GM12878 (cell line): ENCODE measurements at regions not wholly inside any gene's neighbourhood (a gene's known extent, or its start where the extent isn't known, plus 50 kb on each side); places are given as distances from the start of the nearest gene placed in this dataset.

Experiments used
- ATAC-seq: fragments of 200-7000 bp; cut with Tn5 transposase; 3 replicates; pipeline ENCODE4 v1.9.1; 2020; ENCODE audit warnings: mild to moderate bottlenecking, moderate library complexity
- BruUV-seq: library from RNA; stranded (reverse); fragments of 400-500 nt; replicated peaks from 2 replicates; lab custom pipeline; 2021; lab: Mats Ljungman, UMichigan
- CTCF ChIA-PET: fragments of 300-600 bp; sonication (Branson Sonifier 250); formaldehyde crosslinking; extraction: SDS; loops from one replicate; lab custom pipeline; 2021; ENCODE audit warnings: inconsistent platforms; lab: Yijun Ruan, JAX
- POLR2A ChIA-PET: fragments of 350-600 bp; formaldehyde crosslinking; extraction: SDS; loops from one replicate; lab custom pipeline; 2021; ENCODE audit warnings: inconsistent platforms; lab: Charles Lee
- RAD21 ChIA-PET: fragments of 300-600 bp; sonication (Branson Sonifier 250); formaldehyde crosslinking; loops from one replicate; lab custom pipeline; 2023; ENCODE audit warnings: antibody characterized with exemption; ENCODE audit not compliant: unreplicated experiment; lab: Charles Lee
- SMC1A ChIA-PET: fragments of 300-600 bp; sonication (Branson Sonifier 250); formaldehyde crosslinking; loops from one replicate; lab custom pipeline; 2023; ENCODE audit not compliant: unreplicated experiment, uncharacterized antibody; lab: Charles Lee
- DNase-seq: peaks from one replicate; pipeline ENCODE4 v3.0.0-alpha.2; 2011; ENCODE audit warnings: low read depth, low spot score
- FAIRE-seq: peaks from 3 replicates; lab custom pipeline; 2011; peaks lifted over from hg19 to GRCh38; lab: Jason Lieb, UNC
- H2AFZ ChIP-seq: 2 replicates; pipeline ENCODE4 v1.6.0; 2011; ENCODE audit warnings: low read depth, low read length, control low read depth; ENCODE audit not compliant: control insufficient read depth
- H3K27ac ChIP-seq: 2 replicates; pipeline ENCODE4 v1.5.1; 2011; ENCODE audit warnings: control low read depth; ENCODE audit not compliant: control insufficient read depth, insufficient read depth
- H3K27me3 ChIP-seq, 2 experiments: replicated peaks in 1 of 2; 2 replicates each; pipeline versions ENCODE4 v1.6.0 to v1.6.1; 2011; ENCODE audit warnings: low read length in 1 of 2; ENCODE audit not compliant: control insufficient read depth in 2 of 2, insufficient read depth in 2 of 2
- H3K36me3 ChIP-seq, 2 experiments: 2 replicates each; pipeline ENCODE4 v1.5.1; 2011; ENCODE audit warnings: low read length in 1 of 2; ENCODE audit not compliant: control insufficient read depth in 2 of 2, insufficient read depth in 2 of 2
- H3K4me1 ChIP-seq: 2 replicates; pipeline ENCODE4 v1.6.1; 2011; ENCODE audit warnings: mild to moderate bottlenecking, low read length, moderate library complexity, mixed read lengths; ENCODE audit not compliant: control insufficient read depth, insufficient read depth
- H3K4me2 ChIP-seq: 2 replicates; pipeline ENCODE4 v1.6.0; 2011; ENCODE audit warnings: control low read depth; ENCODE audit not compliant: control insufficient read depth, insufficient read depth
- H3K4me3 ChIP-seq: fragments of 200-600 bp; sonication (generic); 2 replicates; pipeline ENCODE4 v1.5.1; 2016
- H3K79me2 ChIP-seq: 2 replicates; pipeline ENCODE4 v1.6.0; 2011; ENCODE audit warnings: low read length; ENCODE audit not compliant: control insufficient read depth, insufficient read depth
- H3K9ac ChIP-seq: 2 replicates; pipeline ENCODE4 v1.8.0; 2011; ENCODE audit warnings: low read length, control low read depth, mixed read lengths; ENCODE audit not compliant: control insufficient read depth, insufficient read depth
- H3K9me3 ChIP-seq: replicated peaks from 3 replicates; pipeline ENCODE4 v1.5.1; 2011; ENCODE audit warnings: mild to moderate bottlenecking, low read length; ENCODE audit not compliant: control insufficient read depth, insufficient read depth
- H4K20me1 ChIP-seq: 2 replicates; pipeline ENCODE4 v1.6.0; 2011; ENCODE audit not compliant: control insufficient read depth, insufficient read depth
- EED ChIP-seq: sonication (generic); IDR thresholded peaks from 2 replicates; pipeline ENCODE4 v1.6.1; 2016; ENCODE audit warnings: antibody characterized with exemption, low read depth
- EP300 ChIP-seq, 2 experiments: fragments of 150-350 bp in 1 of 2; IDR thresholded peaks; 2 replicates each; pipeline ENCODE4 v1.6.1; 2011 to 2012; ENCODE audit warnings: low read depth in 2 of 2, low read length in 2 of 2, borderline replicate concordance in 1 of 2, improper control_type of control experiment in 1 of 2, inconsistent platforms in 1 of 2; ENCODE audit not compliant: control insufficient read depth in 1 of 2
- FOXK2 ChIP-seq: fragments of 450-650 bp; IDR thresholded peaks from 2 replicates; pipeline ENCODE4 v1.6.1; 2017; ENCODE audit warnings: mild to moderate bottlenecking, moderate library complexity
- IKZF1 ChIP-seq: fragments of 450-650 bp; conservative IDR thresholded peaks from 2 replicates; pipeline ENCODE4 v1.6.1; 2017; ENCODE audit warnings: antibody characterized with exemption, mild to moderate bottlenecking
- WRNIP1 ChIP-seq: IDR thresholded peaks from 2 replicates; pipeline ENCODE4 v1.6.1; 2011; ENCODE audit warnings: low read depth, low read length, improper control_type of control experiment, borderline replicate concordance
- ZBED1 ChIP-seq: IDR thresholded peaks from 2 replicates; pipeline ENCODE4 v1.6.1; 2016; ENCODE audit warnings: borderline replicate concordance
- WGBS: methylation state at CpG from one replicate; pipeline ENCODE4 v1.1.6; 2016; ENCODE audit warnings: low lambda C conversion rate; ENCODE audit not compliant: insufficient replicate concordance, insufficient coverage; ENCODE audit errors: missing lambda C conversion rate; 5-methylcytosine and 5-hydroxymethylcytosine counted together
- in situ Hi-C: fragments of 300-500 bp; cut with MboI; formaldehyde crosslinking; loops from 9 replicates; pipeline ENCODE4 v1.14.3; 2018; ENCODE audit warnings: mixed read lengths
- intact Hi-C: fragments of 100-400 bp; cut with micrococcal nuclease; formaldehyde crosslinking; loops from one replicate; pipeline ENCODE4 v1.14.2; 2022; ENCODE audit not compliant: unreplicated experiment
- TF ChIP-seq, protein P1 (sequence below): fragments of 450-650 bp; IDR thresholded peaks from 2 replicates; pipeline ENCODE4 v1.6.1; 2017; ENCODE audit warnings: mild to moderate bottlenecking, moderate library complexity
- TF ChIP-seq, protein P2 (sequence below): fragments of 450-650 bp; IDR thresholded peaks from 2 replicates; pipeline ENCODE4 v1.6.1; 2018; ENCODE audit warnings: borderline replicate concordance, mild to moderate bottlenecking; ENCODE audit not compliant: partially characterized antibody
- TF ChIP-seq, protein P3 (sequence below): fragments of 450-650 bp; IDR thresholded peaks from 2 replicates; pipeline ENCODE4 v1.6.1; 2018; ENCODE audit warnings: mild to moderate bottlenecking, low read depth, moderate library complexity; ENCODE audit not compliant: partially characterized antibody

DNA sequence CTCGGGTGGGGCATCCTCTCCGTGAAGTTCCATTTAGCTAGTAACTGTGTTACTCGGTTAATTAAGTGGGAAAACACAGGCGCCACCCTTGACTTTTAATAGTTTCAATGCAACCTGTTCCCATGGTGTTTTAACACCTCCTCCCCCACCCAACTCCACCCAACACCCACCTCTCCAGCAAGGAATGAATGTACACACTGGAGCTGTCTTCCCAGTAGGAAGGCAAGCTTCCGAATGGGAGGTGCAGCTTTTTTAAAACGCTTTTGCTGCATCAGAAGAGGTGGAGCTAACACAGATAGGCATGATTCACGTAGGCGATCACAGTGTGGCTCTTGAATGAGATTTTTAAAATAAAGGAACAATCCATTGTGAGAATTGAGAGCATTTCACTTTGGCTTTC is 73.8 kb upstream of the AGAP1 start (continued):
- TF ChIP-seq, protein P1, sequence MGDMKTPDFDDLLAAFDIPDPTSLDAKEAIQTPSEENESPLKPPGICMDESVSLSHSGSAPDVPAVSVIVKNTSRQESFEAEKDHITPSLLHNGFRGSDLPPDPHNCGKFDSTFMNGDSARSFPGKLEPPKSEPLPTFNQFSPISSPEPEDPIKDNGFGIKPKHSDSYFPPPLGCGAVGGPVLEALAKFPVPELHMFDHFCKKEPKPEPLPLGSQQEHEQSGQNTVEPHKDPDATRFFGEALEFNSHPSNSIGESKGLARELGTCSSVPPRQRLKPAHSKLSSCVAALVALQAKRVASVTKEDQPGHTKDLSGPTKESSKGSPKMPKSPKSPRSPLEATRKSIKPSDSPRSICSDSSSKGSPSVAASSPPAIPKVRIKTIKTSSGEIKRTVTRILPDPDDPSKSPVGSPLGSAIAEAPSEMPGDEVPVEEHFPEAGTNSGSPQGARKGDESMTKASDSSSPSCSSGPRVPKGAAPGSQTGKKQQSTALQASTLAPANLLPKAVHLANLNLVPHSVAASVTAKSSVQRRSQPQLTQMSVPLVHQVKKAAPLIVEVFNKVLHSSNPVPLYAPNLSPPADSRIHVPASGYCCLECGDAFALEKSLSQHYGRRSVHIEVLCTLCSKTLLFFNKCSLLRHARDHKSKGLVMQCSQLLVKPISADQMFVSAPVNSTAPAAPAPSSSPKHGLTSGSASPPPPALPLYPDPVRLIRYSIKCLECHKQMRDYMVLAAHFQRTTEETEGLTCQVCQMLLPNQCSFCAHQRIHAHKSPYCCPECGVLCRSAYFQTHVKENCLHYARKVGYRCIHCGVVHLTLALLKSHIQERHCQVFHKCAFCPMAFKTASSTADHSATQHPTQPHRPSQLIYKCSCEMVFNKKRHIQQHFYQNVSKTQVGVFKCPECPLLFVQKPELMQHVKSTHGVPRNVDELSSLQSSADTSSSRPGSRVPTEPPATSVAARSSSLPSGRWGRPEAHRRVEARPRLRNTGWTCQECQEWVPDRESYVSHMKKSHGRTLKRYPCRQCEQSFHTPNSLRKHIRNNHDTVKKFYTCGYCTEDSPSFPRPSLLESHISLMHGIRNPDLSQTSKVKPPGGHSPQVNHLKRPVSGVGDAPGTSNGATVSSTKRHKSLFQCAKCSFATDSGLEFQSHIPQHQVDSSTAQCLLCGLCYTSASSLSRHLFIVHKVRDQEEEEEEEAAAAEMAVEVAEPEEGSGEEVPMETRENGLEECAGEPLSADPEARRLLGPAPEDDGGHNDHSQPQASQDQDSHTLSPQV, result no peak
- TF ChIP-seq EED (no peak), IKZF1 (no peak)

DNA sequence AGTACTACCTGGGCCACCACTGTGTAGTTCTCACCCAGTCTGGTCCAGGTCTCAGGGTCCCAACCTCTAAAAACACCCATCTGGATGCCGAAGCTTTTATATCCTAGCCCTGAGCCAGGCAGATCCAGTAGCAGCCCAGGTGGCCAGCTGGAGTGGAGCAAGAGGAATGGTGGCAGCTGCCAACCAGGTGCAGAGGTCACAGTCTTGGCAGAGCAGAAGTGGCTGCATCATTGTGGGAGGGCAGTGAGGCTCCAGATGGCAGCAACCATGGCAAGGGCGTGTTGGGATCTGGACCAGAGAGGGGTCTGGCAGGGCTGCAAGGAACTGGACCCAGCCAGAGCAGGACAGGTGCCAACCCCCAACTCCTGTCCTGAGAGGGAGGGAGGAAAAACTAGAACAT is 72.2 kb upstream of the AGAP1 start:
- ChIA-PET POLR2A (no interaction called here), RAD21 (no interaction called here), CTCF (no interaction called here), SMC1A (no interaction called here)
- H3K4me3 ChIP-seq, result no peak overlapping the region
- no peaks in the 10 kb centered on the region for H3K9me3 ChIP-seq
- H3K4me1 ChIP-seq, result no peaks in the 10 kb centered on the region
- no peak overlapping the region for H3K27ac ChIP-seq
- BruUV-seq, result no TSS peak
- H4K20me1 ChIP-seq, result no peaks in the 10 kb centered on the region
- no peak overlapping the region for H2AFZ ChIP-seq
- 0% methylated on average over 2 of the region's 2 CpGs for WGBS
- no peak overlapping the region for H3K9ac ChIP-seq
- H3K79me2 ChIP-seq, result no peaks in the 10 kb centered on the region
- TF ChIP-seq, protein P2, sequence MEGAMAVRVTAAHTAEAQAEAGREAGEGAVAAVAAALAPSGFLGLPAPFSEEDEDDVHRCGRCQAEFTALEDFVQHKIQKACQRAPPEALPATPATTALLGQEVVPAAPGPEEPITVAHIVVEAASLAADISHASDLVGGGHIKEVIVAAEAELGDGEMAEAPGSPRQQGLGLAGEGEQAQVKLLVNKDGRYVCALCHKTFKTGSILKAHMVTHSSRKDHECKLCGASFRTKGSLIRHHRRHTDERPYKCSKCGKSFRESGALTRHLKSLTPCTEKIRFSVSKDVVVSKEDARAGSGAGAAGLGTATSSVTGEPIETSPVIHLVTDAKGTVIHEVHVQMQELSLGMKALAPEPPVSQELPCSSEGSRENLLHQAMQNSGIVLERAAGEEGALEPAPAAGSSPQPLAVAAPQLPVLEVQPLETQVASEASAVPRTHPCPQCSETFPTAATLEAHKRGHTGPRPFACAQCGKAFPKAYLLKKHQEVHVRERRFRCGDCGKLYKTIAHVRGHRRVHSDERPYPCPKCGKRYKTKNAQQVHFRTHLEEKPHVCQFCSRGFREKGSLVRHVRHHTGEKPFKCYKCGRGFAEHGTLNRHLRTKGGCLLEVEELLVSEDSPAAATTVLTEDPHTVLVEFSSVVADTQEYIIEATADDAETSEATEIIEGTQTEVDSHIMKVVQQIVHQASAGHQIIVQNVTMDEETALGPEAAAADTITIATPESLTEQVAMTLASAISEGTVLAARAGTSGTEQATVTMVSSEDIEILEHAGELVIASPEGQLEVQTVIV, result no peak
- TF ChIP-seq ZBED1 (no peak), WRNIP1 (no peak), FOXK2 (no peak), EP300 (IDR thresholded peaks at IDR 0.05; ENCODE audit: borderline replicate concordance in 1 of 2, control insufficient read depth in 1 of 2, low read depth in 2 of 2, low read length in 2 of 2) (no peak)
- TF ChIP-seq, protein P3, sequence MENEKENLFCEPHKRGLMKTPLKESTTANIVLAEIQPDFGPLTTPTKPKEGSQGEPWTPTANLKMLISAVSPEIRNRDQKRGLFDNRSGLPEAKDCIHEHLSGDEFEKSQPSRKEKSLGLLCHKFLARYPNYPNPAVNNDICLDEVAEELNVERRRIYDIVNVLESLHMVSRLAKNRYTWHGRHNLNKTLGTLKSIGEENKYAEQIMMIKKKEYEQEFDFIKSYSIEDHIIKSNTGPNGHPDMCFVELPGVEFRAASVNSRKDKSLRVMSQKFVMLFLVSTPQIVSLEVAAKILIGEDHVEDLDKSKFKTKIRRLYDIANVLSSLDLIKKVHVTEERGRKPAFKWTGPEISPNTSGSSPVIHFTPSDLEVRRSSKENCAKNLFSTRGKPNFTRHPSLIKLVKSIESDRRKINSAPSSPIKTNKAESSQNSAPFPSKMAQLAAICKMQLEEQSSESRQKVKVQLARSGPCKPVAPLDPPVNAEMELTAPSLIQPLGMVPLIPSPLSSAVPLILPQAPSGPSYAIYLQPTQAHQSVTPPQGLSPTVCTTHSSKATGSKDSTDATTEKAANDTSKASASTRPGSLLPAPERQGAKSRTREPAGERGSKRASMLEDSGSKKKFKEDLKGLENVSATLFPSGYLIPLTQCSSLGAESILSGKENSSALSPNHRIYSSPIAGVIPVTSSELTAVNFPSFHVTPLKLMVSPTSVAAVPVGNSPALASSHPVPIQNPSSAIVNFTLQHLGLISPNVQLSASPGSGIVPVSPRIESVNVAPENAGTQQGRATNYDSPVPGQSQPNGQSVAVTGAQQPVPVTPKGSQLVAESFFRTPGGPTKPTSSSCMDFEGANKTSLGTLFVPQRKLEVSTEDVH, result no peak
- in situ Hi-C loops (no loop called here), intact Hi-C loops (no loop called here)
- H3K36me3 ChIP-seq, result no peaks in the 10 kb centered on the region
- DNase-seq (no peak), FAIRE-seq (no peak), ATAC-seq (no peak)
- no peaks in the 10 kb centered on the region; a peak in 1 of 4 replicates for H3K27me3 ChIP-seq
- no peak overlapping the region for H3K4me2 ChIP-seq
